PC-9 (cell line): ENCODE measurements at regions not wholly inside any gene's neighbourhood (a gene's known extent, or its start where the extent isn't known, plus 50 kb on each side); places are given as distances from the start of the nearest gene placed in this dataset.

Source experiments
- BruUV-seq: library from RNA; stranded (reverse); fragments of 400-500 nt; replicated peaks from 2 replicates; lab custom pipeline; 2021; lab: Mats Ljungman, UMichigan
- CTCF ChIA-PET: fragments of 300-600 bp; sonication (Branson Sonifier 250); formaldehyde crosslinking; loops from one replicate; lab custom pipeline; 2022; ENCODE audit warnings: antibody characterized with exemption; lab: Charles Lee
- POLR2A ChIA-PET: fragments of 300-600 bp; sonication (Branson Sonifier 250); formaldehyde crosslinking; loops from one replicate; lab custom pipeline; 2022; ENCODE audit warnings: antibody characterized with exemption; ENCODE audit not compliant: unreplicated experiment; lab: Charles Lee
- DNase-seq, 2 experiments: peaks; one replicate each; pipeline versions ENCODE4 v3.0.0 to v3.0.0-alpha.2; 2015 to 2022; ENCODE audit warnings: mixed read lengths in 1 of 2
- H2AFZ ChIP-seq: fragments of 200-600 bp; sonication (generic); 2 replicates; pipeline ENCODE4 v1.8.1; 2017; ENCODE audit warnings: antibody characterized with exemption
- H3F3A ChIP-seq: fragments of 200-600 bp; sonication (generic); 2 replicates; pipeline ENCODE4 v1.8.1; 2017; ENCODE audit warnings: antibody characterized with exemption, mild to moderate bottlenecking, low read depth; ENCODE audit not compliant: insufficient read depth
- H3K27ac ChIP-seq: fragments of 200-600 bp; sonication (generic); 2 replicates; pipeline ENCODE4 v1.6.1; 2016; ENCODE audit warnings: mixed run types
- H3K27me3 ChIP-seq: fragments of 200-600 bp; sonication (generic); 2 replicates; pipeline ENCODE4 v1.6.1; 2016; ENCODE audit warnings: low read depth, mixed run types; ENCODE audit not compliant: insufficient read depth
- H3K36me3 ChIP-seq: fragments of 200-600 bp; sonication (generic); 2 replicates; pipeline ENCODE4 v1.6.1; 2016; ENCODE audit warnings: low read depth, mixed run types
- H3K4me1 ChIP-seq: fragments of 200-600 bp; sonication (generic); replicated peaks from 2 replicates; pipeline ENCODE4 v1.6.1; 2016; ENCODE audit warnings: mixed run types; ENCODE audit not compliant: insufficient read depth
- H3K4me2 ChIP-seq: fragments of 200-600 bp; sonication (generic); 2 replicates; pipeline ENCODE4 v1.6.1; 2017; ENCODE audit warnings: mixed run types
- H3K4me3 ChIP-seq: fragments of 200-600 bp; sonication (generic); 2 replicates; pipeline ENCODE4 v1.6.1; 2016; ENCODE audit warnings: mixed run types
- H3K79me2 ChIP-seq: fragments of 200-600 bp; sonication (generic); 2 replicates; pipeline ENCODE4 v1.6.1; 2017; ENCODE audit warnings: low read depth, mixed run types
- H3K9me2 ChIP-seq: fragments of 200-600 bp; sonication (generic); 2 replicates; pipeline ENCODE4 v1.8.1; 2017; ENCODE audit warnings: mild to moderate bottlenecking; ENCODE audit not compliant: insufficient read depth
- H3K9me3 ChIP-seq: fragments of 200-600 bp; sonication (generic); 2 replicates; pipeline ENCODE4 v1.8.1; 2016; ENCODE audit warnings: low read depth; ENCODE audit not compliant: insufficient read depth
- H4K20me1 ChIP-seq: fragments of 200-600 bp; sonication (generic); 2 replicates; pipeline ENCODE4 v1.8.1; 2017; ENCODE audit not compliant: insufficient read depth
- EZH2 ChIP-seq: fragments of 200-600 bp; sonication (generic); IDR thresholded peaks from 2 replicates; pipeline ENCODE4 v1.8.0; 2017; ENCODE audit warnings: antibody characterized with exemption, low read depth
- intact Hi-C: fragments of 100-400 bp; cut with micrococcal nuclease; formaldehyde crosslinking; loops from one replicate; pipeline ENCODE4 v1.10.0; 2022; ENCODE audit not compliant: unreplicated experiment
- TF ChIP-seq, protein P1 (sequence below): fragments of 200-600 bp; sonication (generic); conservative IDR thresholded peaks from 2 replicates; pipeline ENCODE4 v1.6.1; 2017; ENCODE audit warnings: mixed run types, antibody characterized with exemption, mild to moderate bottlenecking, moderate library complexity

- TF ChIP-seq, protein P1, sequence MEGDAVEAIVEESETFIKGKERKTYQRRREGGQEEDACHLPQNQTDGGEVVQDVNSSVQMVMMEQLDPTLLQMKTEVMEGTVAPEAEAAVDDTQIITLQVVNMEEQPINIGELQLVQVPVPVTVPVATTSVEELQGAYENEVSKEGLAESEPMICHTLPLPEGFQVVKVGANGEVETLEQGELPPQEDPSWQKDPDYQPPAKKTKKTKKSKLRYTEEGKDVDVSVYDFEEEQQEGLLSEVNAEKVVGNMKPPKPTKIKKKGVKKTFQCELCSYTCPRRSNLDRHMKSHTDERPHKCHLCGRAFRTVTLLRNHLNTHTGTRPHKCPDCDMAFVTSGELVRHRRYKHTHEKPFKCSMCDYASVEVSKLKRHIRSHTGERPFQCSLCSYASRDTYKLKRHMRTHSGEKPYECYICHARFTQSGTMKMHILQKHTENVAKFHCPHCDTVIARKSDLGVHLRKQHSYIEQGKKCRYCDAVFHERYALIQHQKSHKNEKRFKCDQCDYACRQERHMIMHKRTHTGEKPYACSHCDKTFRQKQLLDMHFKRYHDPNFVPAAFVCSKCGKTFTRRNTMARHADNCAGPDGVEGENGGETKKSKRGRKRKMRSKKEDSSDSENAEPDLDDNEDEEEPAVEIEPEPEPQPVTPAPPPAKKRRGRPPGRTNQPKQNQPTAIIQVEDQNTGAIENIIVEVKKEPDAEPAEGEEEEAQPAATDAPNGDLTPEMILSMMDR, result no peak
- no peak for TF ChIP-seq EZH2
- no peak overlapping the region for H2AFZ ChIP-seq
- BruUV-seq, result no TSS peak
- no peaks in the 10 kb centered on the region for H3K27me3 ChIP-seq
- H3K36me3 ChIP-seq, result no peaks in the 10 kb centered on the region
- peaks cover 33% of the 10 kb centered on the region for H3K4me1 ChIP-seq
- no peaks in the 10 kb centered on the region for H4K20me1 ChIP-seq
- peak; percentile 58 to 90 for DNase-seq
- H3K9me3 ChIP-seq, result no peaks in the 10 kb centered on the region
- H3K4me2 ChIP-seq, result peak overlapping the region; percentile 35; the same call in 1 of the 2 replicates
- no peak overlapping the region for H3K4me3 ChIP-seq
- ChIA-PET POLR2A (interaction anchor here (0.6 to 1.0 kb wide), 5 partner anchors 21 to 300 kb away, joined by 3 to 6 read pairs (median 3); no protein-coding TSS in a partner anchor), CTCF (no interaction called here)
- H3F3A ChIP-seq, result peaks cover 18% of the 10 kb centered on the region
- H3K79me2 ChIP-seq, result no peaks in the 10 kb centered on the region
- peak overlapping the region; percentile 72 for H3K27ac ChIP-seq
- H3K9me2 ChIP-seq, result no peaks in the 10 kb centered on the region
- intact Hi-C loops, result no loop called here
These were observed 2008.4 kb upstream of the PIK3C3 start for GRCh38 chr18:39946623-39947061.

DNA sequence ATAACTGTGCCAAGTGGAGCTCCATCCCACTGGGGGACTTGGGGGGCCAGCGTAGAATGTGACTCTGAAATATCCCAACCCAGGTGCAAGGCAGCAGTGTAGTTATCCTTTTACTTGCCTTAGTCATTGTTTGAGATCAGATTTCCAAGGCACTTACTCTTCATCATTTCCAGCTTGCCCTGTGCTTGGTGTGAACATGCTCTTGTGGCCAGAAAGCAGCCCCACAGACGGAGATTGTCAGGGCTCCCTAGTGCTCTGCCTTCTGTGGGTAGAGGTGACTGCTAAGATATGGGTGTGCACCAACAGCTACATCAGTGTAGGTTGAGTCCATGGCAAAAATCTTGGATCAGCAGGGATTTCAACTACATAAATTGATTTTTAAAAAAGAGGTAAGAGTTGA, 2010.0 kb upstream of the PIK3C3 start:
- Histone ChIP-seq H3K36me3 (no peaks in the 10 kb centered on the region), H4K20me1 (no peaks in the 10 kb centered on the region), H3K9me2 (no peaks in the 10 kb centered on the region), H3K4me3 (no peak overlapping the region), H3K27me3 (no peaks in the 10 kb centered on the region), H3K79me2 (no peaks in the 10 kb centered on the region), H3K4me2 (no peak overlapping the region), H3K4me1 (peaks cover 25% of the 10 kb centered on the region), H3K9me3 (no peaks in the 10 kb centered on the region), H3F3A (peaks cover 18% of the 10 kb centered on the region), H2AFZ (no peak overlapping the region), H3K27ac (no peak overlapping the region)
- no TSS peak for BruUV-seq
- no peak for DNase-seq
- ChIA-PET CTCF (no interaction called here), POLR2A (no interaction called here)
- TF ChIP-seq, protein P1, result no peak
- TF ChIP-seq EZH2, result no peak
- intact Hi-C loops, result no loop called here

DNA sequence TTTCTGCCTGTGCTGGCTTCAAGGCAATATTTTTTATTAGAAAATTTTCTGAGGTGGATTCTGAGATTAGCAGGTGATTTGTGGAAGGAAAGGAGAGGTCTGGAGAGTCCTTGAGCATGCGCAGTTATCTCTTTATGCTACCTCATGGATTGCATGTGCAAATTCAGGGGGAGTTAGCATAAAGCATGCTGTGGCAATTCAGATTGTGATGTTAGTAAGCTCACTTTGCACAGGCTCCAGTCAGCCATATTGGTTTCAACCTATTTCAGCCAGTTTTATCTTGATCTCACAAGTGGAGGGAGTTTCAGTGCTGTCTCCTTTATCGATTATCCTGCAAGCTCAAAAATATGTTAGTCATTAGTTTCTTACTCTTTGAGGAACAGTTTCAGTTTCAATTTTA, 2012.3 kb upstream of the PIK3C3 start:
- DNase-seq, result no peak
- Histone ChIP-seq H3K9me2 (no peaks in the 10 kb centered on the region), H3K27me3 (no peaks in the 10 kb centered on the region), H3K4me1 (peaks cover 22% of the 10 kb centered on the region), H3K4me2 (no peak overlapping the region), H3F3A (peaks cover 15% of the 10 kb centered on the region), H4K20me1 (no peaks in the 10 kb centered on the region), H2AFZ (no peak overlapping the region), H3K4me3 (no peak overlapping the region), H3K9me3 (no peaks in the 10 kb centered on the region), H3K79me2 (no peaks in the 10 kb centered on the region), H3K36me3 (no peaks in the 10 kb centered on the region), H3K27ac (no peak overlapping the region)
- no TSS peak for BruUV-seq
- POLR2A ChIA-PET, result interaction anchor here (0.5 kb wide), 1 partner anchor 68 kb away, joined by 3 read pairs; no protein-coding TSS in a partner anchor
- intact Hi-C loops, result no loop called here
- CTCF ChIA-PET, result no interaction called here
- TF ChIP-seq, protein P1, result no peak
- TF ChIP-seq EZH2, result no peak
